ENCODE measurements at regions not wholly inside any gene's neighbourhood (a gene's known extent, or its start where the extent isn't known, plus 50 kb on each side); places are given as distances from the start of the nearest gene placed in this dataset.

DNA sequence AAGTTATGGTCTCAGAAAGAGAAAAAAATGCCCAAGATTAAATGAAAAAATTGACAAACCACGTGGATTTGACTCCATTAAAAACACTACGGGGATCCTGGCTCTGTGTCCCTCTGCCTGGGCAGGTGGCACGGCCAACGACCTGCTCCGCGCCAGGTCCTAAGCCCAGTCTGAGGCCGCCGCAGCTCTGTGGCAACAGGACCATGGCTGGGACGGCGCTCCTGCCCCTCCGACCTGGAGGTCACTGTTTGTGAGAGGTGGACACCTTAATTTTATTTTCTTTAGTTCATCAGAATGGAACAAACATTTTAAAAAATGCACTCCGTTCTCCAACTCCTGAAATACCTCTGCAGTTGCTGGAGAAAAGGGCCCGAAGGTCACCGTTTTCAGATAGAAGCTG lies 369.4 kb downstream of the CDH9 start:
- DNase-seq = no peak
- no peaks in the 10 kb centered on the region for H3K4me1 ChIP-seq
- intact Hi-C loops (cut with DNase I) = no loop called here
- H3K27me3 ChIP-seq = no peaks in the 10 kb centered on the region
- H3K36me3 ChIP-seq = no peaks in the 10 kb centered on the region
- ATAC-seq = no peak
- TF ChIP-seq, protein P1, sequence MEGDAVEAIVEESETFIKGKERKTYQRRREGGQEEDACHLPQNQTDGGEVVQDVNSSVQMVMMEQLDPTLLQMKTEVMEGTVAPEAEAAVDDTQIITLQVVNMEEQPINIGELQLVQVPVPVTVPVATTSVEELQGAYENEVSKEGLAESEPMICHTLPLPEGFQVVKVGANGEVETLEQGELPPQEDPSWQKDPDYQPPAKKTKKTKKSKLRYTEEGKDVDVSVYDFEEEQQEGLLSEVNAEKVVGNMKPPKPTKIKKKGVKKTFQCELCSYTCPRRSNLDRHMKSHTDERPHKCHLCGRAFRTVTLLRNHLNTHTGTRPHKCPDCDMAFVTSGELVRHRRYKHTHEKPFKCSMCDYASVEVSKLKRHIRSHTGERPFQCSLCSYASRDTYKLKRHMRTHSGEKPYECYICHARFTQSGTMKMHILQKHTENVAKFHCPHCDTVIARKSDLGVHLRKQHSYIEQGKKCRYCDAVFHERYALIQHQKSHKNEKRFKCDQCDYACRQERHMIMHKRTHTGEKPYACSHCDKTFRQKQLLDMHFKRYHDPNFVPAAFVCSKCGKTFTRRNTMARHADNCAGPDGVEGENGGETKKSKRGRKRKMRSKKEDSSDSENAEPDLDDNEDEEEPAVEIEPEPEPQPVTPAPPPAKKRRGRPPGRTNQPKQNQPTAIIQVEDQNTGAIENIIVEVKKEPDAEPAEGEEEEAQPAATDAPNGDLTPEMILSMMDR (IDR thresholded peaks at IDR 0.05) = no peak
- no peak for TF ChIP-seq POLR2A (IDR thresholded peaks at IDR 0.05)
- peaks cover 0 to 8% (median 0%) of the 10 kb centered on the region in 12 donors for H3K9me3 ChIP-seq
- H3K27ac ChIP-seq = no peak overlapping the region
- H3K4me3 ChIP-seq = no peak overlapping the region
- WGBS, 4 donors = 83 to 90% (median 86%) methylated on average over 14 of the region's 14 CpGs

DNA sequence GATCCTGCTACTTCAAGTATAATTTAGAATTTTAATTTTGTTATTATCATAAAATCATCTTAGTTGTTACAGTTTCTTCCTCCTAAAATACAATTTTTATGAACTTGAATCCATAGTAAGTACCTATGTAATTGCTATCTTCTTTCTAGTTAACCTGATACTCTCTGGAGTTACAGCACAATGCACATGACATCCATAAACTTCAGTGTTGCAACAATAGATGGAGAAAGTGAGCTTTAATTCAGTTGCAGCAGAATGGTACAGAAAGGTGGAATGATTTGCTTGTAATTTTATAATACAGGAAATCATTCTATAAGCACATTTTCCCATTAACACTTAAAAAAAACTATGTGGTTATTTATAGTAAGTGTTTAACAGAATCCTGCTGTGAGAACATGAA lies 372.0 kb downstream of the CDH9 start:
- no peak overlapping the region for H3K27ac ChIP-seq
- H3K4me3 ChIP-seq = no peak overlapping the region
- H3K36me3 ChIP-seq = no peaks in the 10 kb centered on the region
- no peak for TF ChIP-seq POLR2A (IDR thresholded peaks at IDR 0.05)
- TF ChIP-seq, protein P1 (IDR thresholded peaks at IDR 0.05) = no peak
- intact Hi-C loops (cut with DNase I) = no loop called here
- H3K9me3 ChIP-seq = peaks cover 0 to 4% (median 0%) of the 10 kb centered on the region in 12 donors
- DNase-seq = no peak
- no peaks in the 10 kb centered on the region for H3K27me3 ChIP-seq
- ATAC-seq = no peak
- H3K4me1 ChIP-seq = no peaks in the 10 kb centered on the region

DNA sequence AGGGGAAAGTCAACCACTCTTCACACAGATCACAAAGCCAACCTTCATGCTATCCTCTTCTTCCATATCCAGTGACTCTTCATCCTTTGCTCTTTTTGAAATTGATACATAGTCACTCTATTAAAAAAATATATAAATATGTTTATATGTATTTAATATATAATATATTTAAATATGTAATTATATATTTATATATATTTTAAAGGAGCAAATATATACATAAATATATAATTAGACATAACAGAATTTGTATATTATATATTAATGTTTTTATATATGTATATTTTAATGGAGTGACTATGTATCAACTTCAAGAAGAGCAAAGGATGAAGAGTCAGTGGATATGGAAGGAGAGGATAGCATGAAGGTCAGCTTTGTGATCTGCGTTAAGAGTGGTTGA lies 374.9 kb downstream of the CDH9 start:
- 83 to 90% (median 89%) methylated on average over 1 of the region's 1 CpG for WGBS, 4 donors
- no peak overlapping the region for H3K4me3 ChIP-seq
- no peaks in the 10 kb centered on the region for H3K27me3 ChIP-seq
- DNase-seq (no peak), ATAC-seq (no peak)
- TF ChIP-seq POLR2A (IDR thresholded peaks at IDR 0.05) = no peak
- TF ChIP-seq, protein P1 (IDR thresholded peaks at IDR 0.05) = no peak
- intact Hi-C loops (cut with DNase I) = no loop called here
- no peaks in the 10 kb centered on the region for H3K36me3 ChIP-seq
- peaks cover 0 to 13% (median 0%) of the 10 kb centered on the region in 12 donors for H3K9me3 ChIP-seq
- H3K27ac ChIP-seq = no peak overlapping the region
- no peaks in the 10 kb centered on the region for H3K4me1 ChIP-seq

DNA sequence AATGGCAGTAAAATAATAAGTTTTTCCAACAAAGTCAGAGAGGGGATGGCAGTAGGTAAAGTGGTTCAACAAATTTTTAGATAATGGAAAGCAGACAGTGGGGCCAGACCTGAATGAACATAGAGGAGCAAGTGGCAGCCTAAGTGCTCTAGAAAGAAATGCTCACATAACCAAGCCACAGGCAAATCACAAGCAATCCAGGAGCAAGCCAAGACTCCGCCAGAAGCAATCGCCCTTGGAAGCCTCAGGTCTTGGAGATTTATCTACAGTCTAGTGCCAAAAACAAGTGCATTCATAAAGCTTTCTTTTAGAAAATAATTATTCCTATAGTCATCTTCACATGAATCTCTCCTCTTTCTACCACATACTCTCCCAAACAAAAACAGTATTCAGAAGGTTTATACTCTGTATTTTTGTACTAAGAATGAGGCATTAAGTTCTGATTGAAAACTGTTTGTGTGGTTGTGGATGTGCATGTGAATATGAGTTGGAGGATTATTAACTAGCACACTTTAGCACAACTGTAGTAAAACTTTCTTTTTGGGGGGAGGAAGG lies 375.5 kb downstream of the CDH9 start:
- H3K27me3 ChIP-seq = no peaks in the 10 kb centered on the region

More for the DNA sequence above, 375.5 kb downstream of the CDH9 start:
- H3K4me3 ChIP-seq = no peak overlapping the region
- no peak overlapping the region for H3K27ac ChIP-seq
- TF ChIP-seq POLR2A (IDR thresholded peaks at IDR 0.05) = no peak
- TF ChIP-seq, protein P1 (IDR thresholded peaks at IDR 0.05) = no peak
- intact Hi-C loops (cut with DNase I) = no loop called here
- no peak for DNase-seq
- no peak for ATAC-seq
- no peaks in the 10 kb centered on the region for H3K36me3 ChIP-seq
- WGBS, 4 donors = 63 to 91% (median 83%) methylated on average over 2 of the region's 2 CpGs
- H3K9me3 ChIP-seq = peaks cover 0 to 13% (median 0%) of the 10 kb centered on the region in 12 donors
- no peaks in the 10 kb centered on the region for H3K4me1 ChIP-seq

Measured in heart left ventricle (tissue), 16 donors.